GM12892 (cell line): ENCODE measurements at regions not wholly inside any gene's neighbourhood (a gene's known extent, or its start where the extent isn't known, plus 50 kb on each side); places are given as distances from the start of the nearest gene placed in this dataset.

Experiments
- POLR2A ChIP-seq: IDR thresholded peaks from 2 replicates; pipeline ENCODE4 v1.6.1; 2011; ENCODE audit warnings: low read depth, low read length, control low read depth
- POLR2AphosphoS5 ChIP-seq: IDR thresholded peaks from 2 replicates; pipeline ENCODE4 v1.6.1; 2011; ENCODE audit warnings: low read depth, low read length, control low read depth
- TAF1 ChIP-seq: IDR thresholded peaks from 2 replicates; pipeline ENCODE4 v1.6.1; 2011; ENCODE audit warnings: low read depth, mild to moderate bottlenecking, control low read depth, low read length, borderline replicate concordance

DNA sequence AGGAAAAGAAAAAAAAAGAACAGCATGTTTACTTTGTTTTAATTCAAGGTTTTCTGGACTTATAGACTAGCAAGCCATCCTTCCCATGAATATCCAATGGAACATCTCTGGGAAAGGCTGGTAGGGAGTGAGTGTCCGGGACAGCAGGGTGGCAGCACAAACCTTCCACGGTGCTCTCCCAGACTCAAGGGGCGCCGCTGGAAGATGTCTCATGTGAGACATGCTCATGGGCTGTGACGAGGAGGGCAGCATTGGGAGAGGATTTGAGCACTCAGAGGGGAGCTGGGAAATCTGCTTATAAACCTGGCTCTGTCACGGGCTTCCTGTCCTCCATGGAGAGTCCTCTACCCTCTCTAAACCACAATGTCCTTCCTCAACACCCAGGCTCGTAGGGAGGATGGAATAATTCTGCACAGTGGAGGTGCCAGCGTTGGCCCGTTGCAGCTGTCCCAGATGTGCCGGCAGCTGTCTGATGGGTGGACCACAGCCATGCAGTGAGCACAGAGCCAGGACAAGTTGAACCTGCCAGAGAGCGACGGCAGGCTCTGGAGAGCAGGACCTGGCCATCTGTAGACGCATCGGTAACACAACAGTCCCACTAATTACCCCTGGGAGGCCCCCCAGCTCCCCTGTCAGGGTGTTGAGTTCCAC is 100.1 kb upstream of the IGSF21 start:
- no peak for TF ChIP-seq POLR2A
- no peak for TF ChIP-seq TAF1
- TF ChIP-seq POLR2AphosphoS5 = no peak
